ENCODE measurements at regions not wholly inside any gene's neighbourhood (a gene's known extent, or its start where the extent isn't known, plus 50 kb on each side); places are given as distances from the start of the nearest gene placed in this dataset.

DNA sequence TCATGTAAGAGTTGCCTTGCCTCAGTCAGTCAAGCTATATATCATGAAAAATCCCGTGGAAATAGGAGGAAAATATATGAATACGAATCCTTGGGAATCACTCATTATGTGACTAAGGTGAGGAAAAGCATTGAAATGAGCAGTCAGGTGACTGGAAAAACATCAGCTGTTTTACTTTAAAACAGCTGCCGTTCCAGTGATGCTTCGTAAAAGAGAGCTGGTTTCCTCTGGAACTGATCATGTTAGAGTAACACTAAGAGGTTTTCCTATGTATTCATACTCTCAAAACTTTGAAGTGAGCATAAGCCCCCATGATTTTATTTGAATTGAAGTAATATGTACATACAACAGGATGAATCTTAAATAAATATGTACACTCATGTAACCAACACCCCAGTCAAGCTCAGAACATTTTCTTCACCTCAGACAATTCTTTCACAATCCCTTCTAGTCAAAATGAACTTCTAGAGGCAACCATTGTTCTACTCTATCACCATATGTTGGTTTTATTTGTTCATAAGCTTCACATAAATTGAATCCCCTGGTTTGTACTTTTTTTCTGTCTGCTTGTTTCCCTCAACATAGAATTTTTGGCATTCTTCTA is 107.7 kb downstream of the SLC25A46 start (continued):
- TF ChIP-seq CTCF (IDR thresholded peaks at IDR 0.05; ENCODE audit: control extremely low read depth in 1 of 3, insufficient read depth in 1 of 3, low read depth in 1 of 3, low read length in 3 of 3) (no peak), FOSL1 (IDR thresholded peaks at IDR 0.05; ENCODE audit: insufficient read depth, low read depth, low read length) (no peak)
